ENCODE measurements at regions not wholly inside any gene's neighbourhood (a gene's known extent, or its start where the extent isn't known, plus 50 kb on each side); places are given as distances from the start of the nearest gene placed in this dataset.

DNA sequence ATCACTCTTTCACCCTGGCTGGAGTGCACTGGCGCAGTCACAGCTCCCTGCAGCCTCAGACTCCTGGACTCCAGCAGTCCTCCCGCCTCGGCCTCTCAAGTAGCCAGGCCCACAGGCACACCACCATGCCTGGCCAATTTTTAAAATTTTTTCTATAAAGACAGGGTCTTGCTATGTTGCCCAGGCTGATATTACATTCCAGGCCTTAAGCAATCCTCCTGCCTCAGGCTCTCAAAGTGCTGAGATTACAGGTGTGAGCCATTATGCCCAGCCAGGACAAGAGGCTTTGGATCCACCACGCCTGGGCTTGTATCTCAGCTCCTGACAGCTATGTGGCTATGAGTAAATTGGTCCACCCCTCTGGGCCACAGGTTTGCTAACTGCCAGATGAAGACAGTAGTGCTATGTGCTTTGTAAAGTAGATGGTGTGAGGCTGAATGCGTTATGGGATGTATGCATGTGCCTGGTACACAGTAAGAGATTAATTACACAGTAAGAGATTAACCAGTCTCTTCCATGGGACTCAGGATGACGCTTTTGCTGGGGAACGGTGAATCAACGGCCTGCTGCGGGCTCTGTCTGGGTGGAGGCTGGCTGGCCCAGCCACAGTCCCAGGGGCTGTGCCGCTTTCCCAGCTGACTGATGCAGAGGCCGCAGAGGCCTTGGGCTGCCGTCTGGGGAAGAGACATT is 53.3 kb upstream of the NCOR2 start:
- TF ChIP-seq, protein P1, sequence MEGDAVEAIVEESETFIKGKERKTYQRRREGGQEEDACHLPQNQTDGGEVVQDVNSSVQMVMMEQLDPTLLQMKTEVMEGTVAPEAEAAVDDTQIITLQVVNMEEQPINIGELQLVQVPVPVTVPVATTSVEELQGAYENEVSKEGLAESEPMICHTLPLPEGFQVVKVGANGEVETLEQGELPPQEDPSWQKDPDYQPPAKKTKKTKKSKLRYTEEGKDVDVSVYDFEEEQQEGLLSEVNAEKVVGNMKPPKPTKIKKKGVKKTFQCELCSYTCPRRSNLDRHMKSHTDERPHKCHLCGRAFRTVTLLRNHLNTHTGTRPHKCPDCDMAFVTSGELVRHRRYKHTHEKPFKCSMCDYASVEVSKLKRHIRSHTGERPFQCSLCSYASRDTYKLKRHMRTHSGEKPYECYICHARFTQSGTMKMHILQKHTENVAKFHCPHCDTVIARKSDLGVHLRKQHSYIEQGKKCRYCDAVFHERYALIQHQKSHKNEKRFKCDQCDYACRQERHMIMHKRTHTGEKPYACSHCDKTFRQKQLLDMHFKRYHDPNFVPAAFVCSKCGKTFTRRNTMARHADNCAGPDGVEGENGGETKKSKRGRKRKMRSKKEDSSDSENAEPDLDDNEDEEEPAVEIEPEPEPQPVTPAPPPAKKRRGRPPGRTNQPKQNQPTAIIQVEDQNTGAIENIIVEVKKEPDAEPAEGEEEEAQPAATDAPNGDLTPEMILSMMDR (optimal IDR thresholded peaks at IDR 0.05 in 1 of 3, IDR thresholded peaks at IDR 0.05 in 1 of 3, conservative IDR thresholded peaks at IDR 0.05 in 1 of 3; ENCODE audit: extremely low read depth in 1 of 3, insufficient read depth in 2 of 3, low read length in 3 of 3), result no peak
- TF ChIP-seq EZH2 (IDR thresholded peaks at IDR 0.05; ENCODE audit: low read length), result no peak
